WERI-Rb-1 (cell line): ENCODE measurements at regions not wholly inside any gene's neighbourhood (a gene's known extent, or its start where the extent isn't known, plus 50 kb on each side); places are given as distances from the start of the nearest gene placed in this dataset.

Experiments
- DNase-seq: peaks from one replicate; pipeline ENCODE4 v3.0.0-alpha.2; 2020
- H3K27ac ChIP-seq: fragments of 250-450 bp; sonication (Bioruptor Pico); 2 replicates; pipeline ENCODE4 v1.5.1; 2020; ENCODE audit warnings: mild to moderate bottlenecking, moderate library complexity
- H3K27me3 ChIP-seq: fragments of 250-450 bp; sonication (Bioruptor Pico); 2 replicates; pipeline ENCODE4 v1.5.1; 2021; ENCODE audit warnings: mild to moderate bottlenecking, low read depth, moderate library complexity; ENCODE audit not compliant: insufficient read depth, severe bottlenecking
- H3K36me3 ChIP-seq: fragments of 250-450 bp; sonication (Bioruptor Pico); 2 replicates; pipeline ENCODE4 v1.5.1; 2020; ENCODE audit warnings: mild to moderate bottlenecking, moderate library complexity
- H3K4me3 ChIP-seq: 2 replicates; pipeline ENCODE4 v1.5.1; 2011; ENCODE audit warnings: low read depth, mild to moderate bottlenecking, control low read depth, low read length
- H3K9me3 ChIP-seq: fragments of 250-450 bp; sonication (Bioruptor Pico); 2 replicates; pipeline ENCODE4 v1.5.1; 2021; ENCODE audit warnings: mild to moderate bottlenecking, moderate library complexity; ENCODE audit not compliant: severe bottlenecking
- TF ChIP-seq, protein P1 (sequence below): IDR thresholded peaks from 2 replicates; pipeline ENCODE4 v1.5.1; 2011; ENCODE audit warnings: low read depth, mild to moderate bottlenecking, control low read depth, inconsistent platforms, low read length

DNA sequence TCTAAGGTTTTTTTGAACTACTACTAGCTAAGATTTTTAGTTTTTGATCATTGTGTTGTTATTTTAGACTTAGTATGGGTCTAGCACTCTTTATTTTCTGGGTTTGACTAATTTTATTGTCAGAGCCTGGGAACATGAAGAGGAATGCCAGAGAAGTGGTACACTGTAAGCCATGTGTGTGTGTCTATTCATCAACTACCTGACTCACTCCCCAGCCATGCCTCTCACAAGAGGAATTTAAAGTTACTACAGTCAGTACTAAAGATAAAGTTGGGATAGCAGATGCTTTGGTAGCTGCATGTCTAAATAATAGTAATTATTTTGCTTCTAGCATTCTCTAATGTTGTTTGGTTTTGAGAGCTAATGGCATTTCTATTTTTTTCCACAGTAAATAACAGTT lies 264.8 kb downstream of the CSNK1G3 start:
- no peaks in the 10 kb centered on the region for H3K9me3 ChIP-seq
- no peak overlapping the region for H3K4me3 ChIP-seq
- H3K27me3 ChIP-seq: no peaks in the 10 kb centered on the region
- H3K27ac ChIP-seq: no peak overlapping the region
- DNase-seq: no peak
- no peaks in the 10 kb centered on the region for H3K36me3 ChIP-seq
- TF ChIP-seq, protein P1, sequence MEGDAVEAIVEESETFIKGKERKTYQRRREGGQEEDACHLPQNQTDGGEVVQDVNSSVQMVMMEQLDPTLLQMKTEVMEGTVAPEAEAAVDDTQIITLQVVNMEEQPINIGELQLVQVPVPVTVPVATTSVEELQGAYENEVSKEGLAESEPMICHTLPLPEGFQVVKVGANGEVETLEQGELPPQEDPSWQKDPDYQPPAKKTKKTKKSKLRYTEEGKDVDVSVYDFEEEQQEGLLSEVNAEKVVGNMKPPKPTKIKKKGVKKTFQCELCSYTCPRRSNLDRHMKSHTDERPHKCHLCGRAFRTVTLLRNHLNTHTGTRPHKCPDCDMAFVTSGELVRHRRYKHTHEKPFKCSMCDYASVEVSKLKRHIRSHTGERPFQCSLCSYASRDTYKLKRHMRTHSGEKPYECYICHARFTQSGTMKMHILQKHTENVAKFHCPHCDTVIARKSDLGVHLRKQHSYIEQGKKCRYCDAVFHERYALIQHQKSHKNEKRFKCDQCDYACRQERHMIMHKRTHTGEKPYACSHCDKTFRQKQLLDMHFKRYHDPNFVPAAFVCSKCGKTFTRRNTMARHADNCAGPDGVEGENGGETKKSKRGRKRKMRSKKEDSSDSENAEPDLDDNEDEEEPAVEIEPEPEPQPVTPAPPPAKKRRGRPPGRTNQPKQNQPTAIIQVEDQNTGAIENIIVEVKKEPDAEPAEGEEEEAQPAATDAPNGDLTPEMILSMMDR: no peak

DNA sequence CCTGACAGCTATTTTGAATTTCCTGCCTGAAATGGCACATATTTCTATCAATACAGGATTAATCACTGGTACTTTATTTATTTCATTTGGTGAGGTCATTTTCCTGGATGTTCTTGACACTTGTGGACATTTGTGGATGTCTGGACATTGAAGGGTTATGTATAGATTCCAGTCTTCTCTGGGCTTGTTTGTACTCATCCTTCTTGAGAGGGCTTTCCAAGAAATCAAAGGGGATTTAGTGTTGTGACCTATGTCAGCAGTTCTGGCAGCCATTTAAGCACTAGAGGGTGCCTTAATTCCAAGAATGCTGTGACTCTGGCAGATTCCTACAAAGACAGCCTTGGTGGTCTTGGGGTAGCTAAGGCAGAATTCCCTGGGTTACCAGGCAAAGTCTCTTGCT lies 259.7 kb downstream of the CSNK1G3 start:
- no peak overlapping the region for H3K27ac ChIP-seq
- TF ChIP-seq, protein P1: no peak
- H3K27me3 ChIP-seq: no peaks in the 10 kb centered on the region
- H3K36me3 ChIP-seq: no peaks in the 10 kb centered on the region
- DNase-seq: no peak
- H3K4me3 ChIP-seq: no peak overlapping the region
- H3K9me3 ChIP-seq: no peaks in the 10 kb centered on the region

DNA sequence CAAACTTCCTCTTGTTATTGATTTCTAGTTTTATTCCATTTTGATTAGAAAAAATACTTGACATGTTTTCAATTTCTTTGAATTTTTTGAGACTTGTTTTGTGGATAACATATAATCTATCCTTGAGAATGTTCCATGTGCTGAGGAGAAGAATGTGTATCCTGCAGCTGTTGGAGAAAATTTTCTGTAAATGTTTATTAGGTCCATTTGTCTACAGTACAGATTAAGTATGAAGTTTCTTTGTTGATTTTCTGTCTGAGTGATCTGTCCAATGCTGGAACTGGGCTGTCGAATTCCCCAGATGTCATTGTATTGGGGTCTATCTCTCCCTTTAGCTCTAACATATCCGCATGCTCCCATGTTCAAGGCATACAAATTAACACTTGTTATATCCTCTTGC lies 251.2 kb downstream of the CSNK1G3 start:
- Histone ChIP-seq H3K36me3 (no peaks in the 10 kb centered on the region), H3K27ac (no peak overlapping the region), H3K27me3 (no peaks in the 10 kb centered on the region), H3K9me3 (no peaks in the 10 kb centered on the region), H3K4me3 (no peak overlapping the region)
- TF ChIP-seq, protein P1: no peak
- DNase-seq: no peak

DNA sequence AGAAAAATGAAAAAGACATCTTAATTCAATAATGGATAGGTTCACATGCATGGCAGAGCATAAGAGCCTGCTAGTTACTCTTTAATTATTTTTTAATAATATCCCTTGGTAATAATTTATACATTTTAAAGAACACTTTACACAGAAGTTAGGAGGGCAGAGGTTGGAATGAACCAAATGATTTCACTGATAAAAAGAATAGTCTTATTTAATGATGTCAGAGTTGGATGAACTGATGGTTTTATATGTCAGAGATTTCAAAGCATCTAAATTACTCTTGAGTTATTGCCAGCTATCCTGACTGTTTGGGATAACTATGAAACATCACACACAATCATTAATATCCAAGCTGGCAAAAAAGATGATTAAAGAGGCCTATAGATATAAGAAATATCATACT lies 244.8 kb downstream of the CSNK1G3 start:
- no peaks in the 10 kb centered on the region for H3K27me3 ChIP-seq
- no peaks in the 10 kb centered on the region for H3K9me3 ChIP-seq
- H3K36me3 ChIP-seq: no peaks in the 10 kb centered on the region
- DNase-seq: no peak
- H3K27ac ChIP-seq: no peak overlapping the region
- no peak overlapping the region for H3K4me3 ChIP-seq
- TF ChIP-seq, protein P1: no peak

DNA sequence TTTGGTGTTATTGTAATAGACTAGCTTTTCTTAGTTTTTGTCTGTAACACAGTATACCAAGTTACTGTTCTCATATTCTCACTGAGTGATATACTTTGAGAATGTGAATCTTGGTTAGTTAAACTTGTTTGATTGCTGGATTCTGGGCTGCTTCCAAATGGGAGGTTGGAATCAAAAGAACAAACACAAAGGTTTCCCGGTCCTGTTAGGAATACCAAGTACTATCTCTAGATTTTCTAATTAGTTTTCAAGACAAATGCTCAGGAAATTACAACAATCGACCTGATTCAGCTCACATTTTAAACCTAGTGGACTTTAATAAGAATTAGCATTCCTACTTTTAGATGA lies 244.3 kb downstream of the CSNK1G3 start:
- H3K4me3 ChIP-seq: no peak overlapping the region
- no peaks in the 10 kb centered on the region for H3K27me3 ChIP-seq
- no peak for DNase-seq
- H3K9me3 ChIP-seq: no peaks in the 10 kb centered on the region
- TF ChIP-seq, protein P1: no peak
- H3K27ac ChIP-seq: no peak overlapping the region
- H3K36me3 ChIP-seq: no peaks in the 10 kb centered on the region

DNA sequence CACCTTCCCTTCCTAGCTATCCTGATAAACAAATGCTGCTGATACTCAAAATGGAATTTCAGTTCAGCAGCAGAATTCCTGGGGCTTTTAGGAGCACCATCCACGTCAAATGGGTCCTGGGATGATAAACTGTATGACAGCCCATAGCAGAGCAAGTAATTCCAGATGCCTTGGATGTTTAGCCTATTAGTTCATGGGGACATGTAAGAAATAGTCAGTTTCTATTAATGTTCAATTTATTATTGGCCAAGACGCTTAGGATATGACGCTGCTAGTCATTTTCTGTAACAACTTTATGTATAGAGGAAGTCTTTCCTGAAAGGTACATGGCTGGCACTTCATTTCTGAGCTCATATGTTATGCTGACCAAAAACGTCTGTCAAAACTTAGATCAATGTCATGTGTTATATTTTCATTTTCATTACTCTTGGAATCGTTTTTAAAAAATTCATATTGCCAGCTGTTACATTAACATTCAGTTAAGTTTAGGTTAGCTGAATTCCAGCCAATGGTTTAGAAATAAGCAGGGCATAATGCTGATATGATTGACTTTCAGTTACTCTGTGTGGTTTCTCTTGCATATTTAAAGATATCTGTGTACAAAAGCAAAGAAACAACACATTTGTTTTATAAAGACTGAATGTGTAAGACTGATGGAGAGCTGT lies 243.8 kb downstream of the CSNK1G3 start:
- Histone ChIP-seq H3K9me3 (no peaks in the 10 kb centered on the region), H3K4me3 (no peak overlapping the region), H3K27ac (no peak overlapping the region), H3K36me3 (no peaks in the 10 kb centered on the region), H3K27me3 (no peaks in the 10 kb centered on the region)
- TF ChIP-seq, protein P1: no peak
- DNase-seq: no peak
